ENCODE measurements at regions not wholly inside any gene's neighbourhood (a gene's known extent, or its start where the extent isn't known, plus 50 kb on each side); places are given as distances from the start of the nearest gene placed in this dataset.
"Not testable (repeated sequence)": the region's sequence is repeated elsewhere in the genome, so short reads cannot be mapped to it uniquely, and the experiment has no call there.

DNA sequence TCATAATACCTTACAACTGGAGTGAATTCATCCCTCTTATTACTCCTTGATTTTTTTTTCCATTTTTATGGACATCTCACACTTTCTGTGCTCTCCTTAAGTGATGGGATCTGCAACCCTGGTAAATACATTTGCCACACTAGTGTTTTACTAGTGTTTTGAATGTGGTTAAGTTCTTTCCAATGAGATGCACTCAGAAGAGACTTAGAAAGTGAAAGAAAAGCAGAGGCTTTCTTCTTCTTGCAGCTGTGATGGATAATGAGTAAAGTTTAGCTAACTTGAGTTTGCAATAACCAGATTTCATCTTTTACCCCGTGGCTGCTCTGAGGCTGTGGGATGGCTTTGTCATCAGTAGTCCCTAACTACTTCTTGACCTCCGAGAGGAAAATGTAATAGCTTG is 1248.4 kb downstream of the NSUN3 start:
- no peak for DNase-seq

DNA sequence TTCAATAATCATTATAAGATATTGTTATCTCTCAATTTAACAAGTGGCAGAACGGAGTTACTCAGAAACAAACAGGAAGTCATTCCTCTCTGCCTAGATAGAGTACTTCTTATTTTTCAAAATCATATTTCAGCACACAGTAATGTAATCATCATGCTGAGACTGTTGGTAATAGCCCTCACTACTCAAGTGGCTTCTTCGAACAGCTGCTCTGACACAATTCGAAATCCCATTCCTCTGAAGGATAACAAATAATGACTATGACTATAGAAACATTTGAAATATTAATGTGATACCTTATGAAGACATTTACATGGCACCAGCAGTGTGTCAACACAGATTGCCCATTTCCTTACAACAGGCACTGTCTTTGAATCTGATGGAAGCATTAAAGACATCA is 1249.8 kb downstream of the NSUN3 start:
- DNase-seq: no peak

DNA sequence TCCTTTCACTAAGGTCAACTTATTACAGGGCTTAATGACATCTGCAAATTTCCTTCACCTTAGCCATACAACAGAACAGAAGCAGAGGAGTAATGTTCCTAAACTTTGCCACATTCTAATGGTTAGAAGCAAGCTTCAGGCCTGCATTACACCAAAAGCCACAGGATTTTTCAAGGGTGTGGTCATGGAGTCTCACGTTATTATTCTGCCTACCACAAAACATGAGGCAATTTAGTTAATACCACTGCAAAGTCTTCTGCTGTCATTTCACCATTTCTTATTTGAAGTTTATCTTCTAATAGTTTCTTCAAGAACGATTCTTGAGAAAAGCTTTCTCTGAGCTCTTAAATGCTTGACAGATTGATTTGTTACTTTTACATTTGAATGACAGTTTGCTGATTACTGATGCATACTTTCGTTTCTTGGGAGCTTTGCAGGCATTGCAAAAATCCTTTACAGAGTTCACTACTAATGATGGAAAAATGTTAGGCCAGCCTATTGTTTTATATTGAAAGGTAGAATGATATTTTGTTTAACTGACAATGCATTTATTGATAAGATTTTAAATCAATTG is 1257.1 kb downstream of the NSUN3 start:
- DNase-seq: no peak

DNA sequence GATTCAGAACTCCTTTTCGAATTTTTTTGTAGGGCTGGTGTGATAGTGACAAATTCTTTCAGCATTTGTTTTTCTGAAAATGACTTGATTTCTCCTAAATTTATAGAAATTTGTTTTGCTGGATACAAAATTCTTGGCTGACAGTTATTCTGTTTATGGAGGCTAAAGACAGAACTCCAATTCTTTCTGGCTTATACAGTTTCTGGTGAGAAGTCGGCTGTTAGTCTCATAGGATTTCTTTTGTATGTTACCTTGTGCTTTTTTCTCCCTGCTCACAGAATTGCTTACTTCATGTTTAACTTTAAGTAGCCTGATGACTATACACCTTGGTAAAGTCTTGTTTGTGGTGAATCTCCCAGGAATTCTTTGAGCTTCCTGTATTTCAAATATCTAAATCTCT is 1264.6 kb downstream of the NSUN3 start:
- DNase-seq: no peak

DNA sequence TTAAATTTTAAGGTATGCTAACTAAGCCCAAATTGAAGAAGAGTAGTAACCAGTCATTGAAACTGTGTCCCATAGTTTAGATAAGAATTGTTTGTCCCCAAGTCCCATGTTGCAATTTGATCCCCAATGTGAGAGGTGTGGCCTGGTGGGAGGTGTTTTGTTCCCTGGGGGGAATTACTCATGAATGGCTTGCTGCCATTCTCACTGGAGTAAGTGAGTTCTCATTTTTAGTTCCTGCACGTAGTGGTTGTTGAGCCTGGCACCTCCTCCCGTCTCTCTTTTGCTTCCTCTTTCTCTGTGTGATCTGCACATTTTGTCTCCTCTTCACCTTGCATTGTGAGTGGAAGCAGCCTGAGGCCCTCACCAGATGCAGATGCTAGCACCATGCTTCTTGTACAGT is 1271.0 kb downstream of the NSUN3 start:
- DNase-seq: no peak

DNA sequence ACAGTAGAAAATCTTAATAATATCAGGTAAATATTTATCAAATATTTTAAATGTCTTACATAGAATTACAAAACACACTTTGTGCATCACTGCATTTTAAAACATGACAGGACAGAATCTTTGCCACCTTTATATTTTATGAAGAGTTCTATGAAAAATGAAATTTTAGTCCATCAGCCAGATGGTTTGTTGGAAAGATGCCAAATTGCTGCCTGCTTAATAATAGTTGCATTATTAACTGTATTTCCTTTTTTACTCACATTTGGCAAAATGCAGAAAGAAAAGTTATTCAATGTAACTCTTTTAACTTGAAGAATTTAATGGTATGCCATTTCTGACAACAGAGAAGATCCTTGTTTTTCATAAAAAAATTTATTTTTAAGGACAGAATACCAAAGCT is 1271.6 kb downstream of the NSUN3 start:
- DNase-seq: no peak

DNA sequence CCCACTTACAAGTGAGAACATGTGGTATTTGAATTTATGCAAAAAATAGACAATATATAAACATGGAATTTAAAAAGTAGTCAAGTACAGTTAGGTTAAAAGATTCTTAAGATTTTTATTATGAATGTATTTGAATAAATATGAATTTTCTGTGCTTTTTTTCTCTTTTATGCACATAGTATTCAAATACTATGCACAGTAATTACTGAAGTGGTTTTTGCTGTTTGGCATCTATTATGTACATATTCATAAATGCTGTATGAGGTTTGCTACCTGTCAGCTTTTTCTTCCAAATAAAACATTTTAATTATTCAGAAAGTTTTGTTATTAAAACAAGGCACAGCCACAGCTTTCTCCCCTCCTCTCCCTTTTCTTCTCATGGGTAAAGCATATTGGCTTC is 1272.7 kb downstream of the NSUN3 start:
- DNase-seq: no peak

DNA sequence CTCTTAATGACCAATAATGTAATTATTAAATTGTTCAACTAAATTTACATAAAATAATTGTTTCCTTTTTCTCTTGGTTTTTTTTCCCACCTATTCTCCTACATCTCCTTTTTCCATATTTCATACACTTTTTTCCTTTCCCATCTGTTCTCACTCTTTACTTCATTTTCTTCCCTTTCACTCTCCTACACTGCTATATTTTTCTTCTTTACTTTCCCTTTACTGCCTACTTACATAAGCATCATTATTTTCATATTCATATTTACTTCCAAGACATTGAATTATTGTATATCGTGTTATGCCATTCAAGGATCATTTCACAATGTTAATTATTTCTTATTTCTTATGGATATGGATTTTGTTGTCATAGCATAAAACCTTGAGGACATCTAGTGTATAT is 1275.6 kb downstream of the NSUN3 start:
- DNase-seq: no peak

DNA sequence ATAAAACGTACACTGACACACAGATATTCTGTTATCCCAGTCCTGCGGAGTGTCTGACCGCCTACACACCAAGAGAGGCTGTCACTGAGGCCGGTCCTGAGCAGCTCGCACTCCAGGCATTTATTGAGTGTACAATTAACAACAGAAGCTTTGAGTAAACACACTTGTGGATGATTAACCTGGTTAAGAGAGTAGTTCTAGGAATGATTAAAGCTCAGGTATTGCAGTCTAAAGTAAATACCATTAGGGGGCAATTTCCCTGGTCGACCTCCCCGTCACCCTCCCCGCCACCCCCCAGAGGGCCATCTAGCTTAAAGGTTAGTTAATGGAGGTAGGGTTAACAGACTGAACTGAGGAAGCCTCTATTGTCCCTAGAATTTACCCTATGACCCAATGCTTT is 1278.5 kb downstream of the NSUN3 start:
- no peak for DNase-seq

DNA sequence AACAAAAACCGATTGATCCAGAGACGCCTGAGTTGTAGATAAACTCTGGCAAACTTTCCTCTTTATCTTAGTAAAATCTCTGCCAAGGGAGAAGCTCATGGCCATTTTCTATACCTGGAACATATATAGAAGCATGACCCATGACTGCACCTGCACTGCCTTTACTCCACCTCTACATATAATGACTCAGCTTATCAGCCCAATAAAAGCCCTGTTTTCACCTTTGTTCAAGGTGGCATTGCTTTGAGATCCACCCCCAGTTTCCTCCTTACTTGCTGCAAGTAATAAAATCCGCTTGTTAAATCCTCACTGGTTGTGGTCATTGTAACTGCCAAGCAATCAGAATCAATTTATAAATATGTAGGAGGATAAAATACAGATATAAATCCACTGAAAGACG is 1280.4 kb downstream of the NSUN3 start:
- DNase-seq: no peak

DNA sequence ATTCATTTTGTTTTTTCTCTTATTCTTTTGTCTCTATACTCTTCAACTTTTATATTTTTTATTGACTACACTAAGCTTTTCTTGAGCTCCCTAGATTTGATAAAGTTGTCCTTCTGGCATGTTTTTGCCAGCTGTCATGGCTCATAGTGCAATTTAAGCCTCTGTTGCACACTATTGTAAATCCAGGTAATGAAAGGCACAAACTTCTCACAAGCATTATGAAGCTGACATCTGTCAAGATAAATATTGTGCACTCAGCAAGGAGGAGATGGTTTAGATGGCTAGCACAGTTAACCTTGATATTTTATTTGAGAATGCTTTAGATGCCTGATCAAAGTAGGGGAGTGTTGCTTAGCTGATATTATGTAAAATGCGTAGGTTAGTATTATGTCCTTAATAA is 1280.9 kb downstream of the NSUN3 start:
- no peak for DNase-seq

DNA sequence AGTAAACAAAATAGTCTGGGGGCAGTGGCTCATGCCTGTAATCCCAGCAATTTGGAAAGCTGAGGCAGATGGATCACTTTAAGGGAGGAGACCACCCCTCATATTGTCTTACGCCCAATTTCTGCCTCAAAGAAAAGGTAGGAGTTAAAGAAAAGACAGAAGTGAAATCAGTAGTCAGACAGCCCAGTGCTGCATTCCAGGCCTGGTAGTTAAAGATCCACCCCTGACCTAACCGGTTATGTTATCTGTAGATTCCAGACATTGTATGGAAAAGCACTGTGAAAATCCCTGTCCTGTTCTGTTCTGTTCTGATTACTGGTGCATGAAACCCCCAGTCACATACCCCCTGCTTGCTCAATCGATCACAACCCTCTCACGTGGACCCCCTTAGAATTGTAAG is 1285.1 kb downstream of the NSUN3 start:
- not testable (repeated sequence) for DNase-seq

DNA sequence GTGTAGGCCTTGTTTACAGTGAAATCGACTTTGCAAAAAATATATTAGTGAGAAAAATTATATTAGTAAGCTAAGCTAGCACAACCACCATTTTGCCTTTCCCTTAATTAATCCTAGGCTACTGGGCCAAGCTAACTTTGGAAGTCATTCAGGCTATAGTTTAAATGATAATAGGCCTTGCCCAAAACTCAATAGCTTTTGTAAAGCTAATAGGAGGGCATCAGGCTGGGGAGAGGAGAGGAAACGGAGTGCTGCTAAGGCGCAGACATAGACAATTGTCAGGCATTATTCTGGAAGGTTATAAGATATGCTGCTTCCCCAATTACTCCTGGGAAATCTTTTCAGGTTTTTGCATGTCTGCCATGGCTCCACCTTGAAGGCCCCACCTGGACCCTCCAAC is 1286.0 kb downstream of the NSUN3 start:
- no peak for DNase-seq

DNA sequence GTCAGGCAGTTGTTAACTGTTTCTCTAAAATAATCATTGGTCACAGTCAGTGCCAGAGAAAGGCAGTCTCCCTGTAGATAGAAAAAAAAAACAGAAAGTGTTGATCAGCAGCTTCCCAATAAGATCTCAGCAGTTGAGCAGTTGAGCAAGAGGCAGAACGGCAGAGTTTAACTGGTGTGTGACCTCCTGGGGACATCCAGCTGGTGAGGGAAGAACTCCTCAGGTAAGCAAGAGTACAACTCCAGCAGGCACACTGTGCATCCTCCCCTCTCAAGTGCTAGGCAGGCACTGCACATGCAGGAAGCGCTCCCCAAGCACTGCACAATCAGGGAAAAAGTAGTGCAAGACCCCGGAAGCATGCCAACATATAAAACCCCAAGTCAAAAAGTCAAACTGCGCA is 1287.2 kb downstream of the NSUN3 start:
- DNase-seq: no peak

DNA sequence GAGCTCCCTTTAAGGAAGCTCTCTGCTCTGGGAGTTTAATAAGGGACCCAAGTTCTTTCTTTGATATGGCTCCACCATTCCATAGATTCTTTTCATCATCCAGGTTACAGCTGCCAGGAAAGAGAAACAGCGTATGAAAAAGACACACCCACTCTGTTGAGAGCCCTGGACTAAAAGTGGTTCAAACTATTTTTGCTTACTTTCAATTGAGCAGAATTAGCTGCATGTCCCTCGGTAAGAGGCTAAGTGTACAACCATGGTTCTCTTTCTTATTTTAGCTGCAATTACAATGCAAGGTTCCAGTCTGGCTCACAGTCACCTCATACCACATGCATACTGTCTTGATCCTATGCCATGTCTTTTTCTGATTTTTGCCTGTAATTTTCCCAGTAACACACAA is 1288.3 kb downstream of the NSUN3 start:
- no peak for DNase-seq

DNA sequence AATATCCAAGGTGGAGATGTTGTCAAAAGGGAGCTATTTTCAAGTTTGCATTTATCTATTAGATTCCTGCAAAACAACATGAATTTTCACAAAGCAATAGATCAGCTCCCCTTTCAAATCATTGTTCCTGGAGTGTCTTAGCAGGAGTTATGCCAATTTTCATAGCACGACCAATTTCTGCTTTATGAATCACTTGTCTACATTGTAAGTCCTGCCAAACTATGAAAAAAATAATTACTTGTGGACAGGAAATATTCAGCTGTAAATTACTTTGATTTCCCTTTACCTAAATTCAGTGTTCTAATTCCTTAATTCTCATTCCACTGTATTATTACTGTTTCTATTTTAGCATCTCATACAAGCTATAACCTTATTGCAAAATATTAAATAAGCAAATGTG is 1289.6 kb downstream of the NSUN3 start:
- DNase-seq: no peak

DNA sequence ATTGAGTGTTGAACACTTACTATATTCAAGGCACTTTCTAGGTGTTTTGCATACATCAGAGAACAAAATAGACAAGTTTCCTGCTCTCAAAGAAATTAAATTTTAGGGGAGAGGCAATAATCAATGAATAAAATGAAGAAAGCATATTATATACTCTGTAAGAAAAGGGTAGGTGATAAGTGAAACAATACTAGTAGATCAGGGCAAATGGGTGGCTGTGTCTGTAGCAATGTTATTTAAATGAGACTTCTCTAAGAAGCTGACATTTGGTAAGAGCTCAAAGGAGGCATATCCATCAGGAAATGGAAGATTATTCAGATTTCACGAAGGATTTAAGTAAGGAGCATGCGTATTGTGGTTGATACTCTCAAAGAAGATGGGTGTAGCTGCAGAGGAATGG is 1291.6 kb downstream of the NSUN3 start:
- DNase-seq: no peak

DNA sequence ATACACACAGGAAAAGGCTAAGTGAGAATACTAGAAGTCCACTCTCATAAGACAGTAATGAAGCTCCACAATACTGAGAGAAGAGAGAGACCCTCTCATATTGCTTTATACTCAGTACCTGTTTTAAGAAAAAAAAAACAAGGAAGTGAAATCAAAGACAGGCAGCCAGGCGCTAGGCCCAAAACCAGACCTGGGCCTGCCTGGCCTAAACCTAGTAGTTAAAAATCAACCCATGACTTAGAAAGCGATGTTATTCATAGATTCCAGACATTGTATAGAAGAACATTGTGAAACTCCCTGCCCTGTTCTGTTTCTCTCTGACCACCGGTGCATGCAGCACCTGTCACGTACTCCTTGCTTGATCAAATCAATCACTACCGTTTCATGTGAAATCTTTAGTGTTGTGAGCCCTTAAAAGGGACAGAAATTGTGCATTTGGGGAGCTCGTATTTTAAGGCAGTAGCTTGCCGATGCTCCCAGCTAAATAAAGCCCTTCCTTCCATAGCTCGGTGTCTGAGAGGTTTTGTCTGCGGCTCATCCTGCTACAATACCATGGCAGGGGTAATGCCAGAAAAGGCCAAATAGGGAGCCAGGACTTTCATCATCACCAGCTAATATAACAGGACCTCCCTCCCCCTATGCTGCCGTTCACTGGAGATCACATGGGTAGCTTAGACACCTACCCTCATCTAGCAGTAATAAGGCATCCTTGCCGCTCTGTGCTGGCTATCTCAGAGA is 1294.1 kb downstream of the NSUN3 start:
- no peak for DNase-seq

DNA sequence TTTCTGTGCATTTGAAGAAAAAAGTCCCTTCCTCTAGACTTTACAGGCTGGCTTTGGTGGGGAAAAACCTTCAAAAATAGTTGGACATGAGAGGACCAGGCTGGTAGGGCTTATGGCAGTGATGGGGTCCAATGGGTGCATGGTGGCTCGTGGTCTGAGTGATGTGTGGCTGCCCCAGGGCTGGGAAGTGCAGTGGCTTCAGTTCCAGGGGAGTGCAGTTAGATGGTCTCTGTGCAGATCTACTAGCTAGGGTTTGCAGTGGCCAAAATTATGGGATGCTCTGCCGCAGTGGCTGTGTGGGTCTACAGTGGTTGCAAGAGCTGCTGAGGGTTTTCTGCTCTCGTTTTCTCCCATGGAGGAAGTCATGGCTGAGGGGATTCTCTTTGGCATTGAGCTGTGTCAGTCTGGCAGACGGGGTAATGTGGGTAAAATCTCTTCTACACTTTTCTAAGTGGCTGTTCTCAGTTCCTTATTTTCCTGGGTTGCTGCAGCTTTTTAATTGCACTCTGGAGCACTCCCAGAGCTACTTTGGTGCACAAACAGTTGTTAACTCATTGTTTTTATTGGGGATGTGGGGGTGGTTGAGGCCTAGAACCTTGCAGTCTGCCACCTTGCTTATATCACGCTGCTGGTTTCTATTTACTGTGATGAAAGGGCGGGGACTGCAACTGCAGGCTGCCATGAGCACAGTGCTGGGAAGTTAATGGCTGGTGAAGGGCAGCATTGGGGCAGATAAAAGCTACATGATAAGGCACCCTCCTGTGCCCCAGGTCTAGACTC is 1324.6 kb downstream of the NSUN3 start:
- DNase-seq: no peak

DNA sequence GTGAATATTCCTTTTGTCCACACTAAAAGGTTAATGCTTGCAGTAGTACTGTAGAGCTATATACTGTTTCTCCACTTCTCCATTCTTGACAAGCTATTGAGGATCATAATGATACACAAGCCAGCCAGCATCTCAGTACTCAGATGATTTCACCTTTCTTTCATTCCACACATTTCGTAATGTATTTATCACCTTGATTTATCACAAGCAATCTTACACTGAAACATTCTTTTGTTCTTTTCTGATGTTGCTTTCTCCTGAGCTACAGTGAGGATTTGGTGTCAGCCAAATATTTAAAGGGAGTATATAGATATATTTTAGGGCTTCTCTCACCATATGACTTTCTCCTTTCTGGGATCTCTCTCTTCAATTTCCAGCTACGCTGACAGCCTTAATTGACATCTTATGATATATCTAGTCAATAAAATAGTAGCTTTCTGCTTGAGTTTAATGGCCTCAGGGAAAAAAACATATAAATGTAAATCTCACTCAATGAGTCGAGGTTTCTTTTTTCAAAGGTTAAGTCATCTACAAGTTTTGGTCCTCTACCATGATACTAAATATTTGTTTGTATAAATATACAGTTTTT is 1327.0 kb downstream of the NSUN3 start:
- no peak for DNase-seq

DNA sequence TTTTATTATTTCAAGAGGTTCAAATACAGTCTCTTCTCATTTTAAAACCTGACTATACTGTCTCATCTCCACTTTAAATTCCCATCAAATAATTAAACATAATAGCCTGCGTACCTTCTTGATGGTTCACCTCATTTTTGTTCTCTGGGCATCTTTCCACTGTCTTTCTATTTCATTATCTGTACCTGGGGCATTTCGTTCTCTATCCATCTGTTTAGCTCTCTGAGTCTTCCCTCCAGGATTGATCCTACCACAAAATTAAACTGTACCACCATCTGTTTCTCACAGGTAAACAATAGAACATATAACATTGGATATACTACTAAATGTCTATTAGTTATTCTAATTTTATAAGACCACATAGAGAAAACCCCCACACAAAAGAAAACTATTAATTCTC is 1331.4 kb downstream of the NSUN3 start:
- DNase-seq: no peak

DNA sequence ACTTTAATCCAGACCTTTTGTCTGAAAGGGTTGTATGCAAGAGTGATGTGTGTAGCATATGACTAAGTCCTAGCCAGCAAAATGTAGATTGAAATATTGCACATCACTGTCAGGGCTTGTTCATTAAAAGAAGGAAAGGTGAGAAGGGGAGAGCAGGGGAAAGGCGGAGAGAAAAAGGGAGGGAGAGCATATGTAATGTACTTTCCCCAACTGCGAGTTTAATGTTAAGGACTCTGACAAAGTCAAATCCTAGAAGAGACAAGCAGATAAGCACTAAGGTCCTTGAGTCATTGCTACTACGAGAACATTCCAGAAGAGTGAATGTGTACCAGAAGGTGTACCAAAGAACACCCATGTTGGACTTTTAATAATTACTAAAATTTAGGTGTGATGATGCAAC is 1336.7 kb downstream of the NSUN3 start:
- DNase-seq: no peak

DNA sequence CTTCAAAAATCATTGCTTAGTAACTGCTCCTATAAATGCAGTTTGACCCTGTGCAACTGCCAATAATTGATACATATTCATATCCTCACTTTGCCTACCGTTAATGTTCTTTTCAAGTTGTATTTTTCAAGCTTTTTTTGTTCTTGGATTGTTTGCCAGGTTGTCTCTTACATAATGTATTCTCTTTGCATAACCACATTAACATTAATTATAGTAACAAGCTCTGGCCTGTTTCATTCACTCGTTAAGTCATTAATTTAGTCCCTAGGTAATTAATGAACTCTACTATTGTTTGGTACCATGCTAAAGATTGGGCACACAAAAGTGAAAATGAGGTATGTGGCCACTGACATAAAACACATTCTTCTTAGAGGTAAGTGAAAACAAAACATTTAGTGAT is 1338.8 kb downstream of the NSUN3 start:
- no peak for DNase-seq
